ENCODE measurements at regions not wholly inside any gene's neighbourhood (a gene's known extent, or its start where the extent isn't known, plus 50 kb on each side); places are given as distances from the start of the nearest gene placed in this dataset.

DNA sequence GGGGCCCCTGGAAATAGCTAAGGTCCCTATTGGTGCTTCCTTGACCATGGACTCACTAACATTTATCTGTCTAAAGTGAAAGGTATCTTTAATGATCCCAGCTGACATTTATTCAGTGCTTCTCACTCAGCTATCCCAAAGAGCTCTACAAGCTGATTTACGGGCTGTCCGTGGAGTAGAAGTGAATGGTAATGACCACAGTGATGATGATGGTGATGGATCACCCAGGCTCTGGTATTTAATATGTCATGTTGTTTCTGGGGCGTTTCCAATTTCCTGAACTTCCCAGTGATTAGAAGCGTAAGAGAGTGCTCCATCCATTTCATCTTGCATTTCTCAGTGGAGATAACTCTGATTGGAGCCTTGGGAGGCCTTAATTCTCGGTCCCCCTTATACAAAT, 304.3 kb downstream of the HRH4 start (continued):
- TF ChIP-seq, protein P1, sequence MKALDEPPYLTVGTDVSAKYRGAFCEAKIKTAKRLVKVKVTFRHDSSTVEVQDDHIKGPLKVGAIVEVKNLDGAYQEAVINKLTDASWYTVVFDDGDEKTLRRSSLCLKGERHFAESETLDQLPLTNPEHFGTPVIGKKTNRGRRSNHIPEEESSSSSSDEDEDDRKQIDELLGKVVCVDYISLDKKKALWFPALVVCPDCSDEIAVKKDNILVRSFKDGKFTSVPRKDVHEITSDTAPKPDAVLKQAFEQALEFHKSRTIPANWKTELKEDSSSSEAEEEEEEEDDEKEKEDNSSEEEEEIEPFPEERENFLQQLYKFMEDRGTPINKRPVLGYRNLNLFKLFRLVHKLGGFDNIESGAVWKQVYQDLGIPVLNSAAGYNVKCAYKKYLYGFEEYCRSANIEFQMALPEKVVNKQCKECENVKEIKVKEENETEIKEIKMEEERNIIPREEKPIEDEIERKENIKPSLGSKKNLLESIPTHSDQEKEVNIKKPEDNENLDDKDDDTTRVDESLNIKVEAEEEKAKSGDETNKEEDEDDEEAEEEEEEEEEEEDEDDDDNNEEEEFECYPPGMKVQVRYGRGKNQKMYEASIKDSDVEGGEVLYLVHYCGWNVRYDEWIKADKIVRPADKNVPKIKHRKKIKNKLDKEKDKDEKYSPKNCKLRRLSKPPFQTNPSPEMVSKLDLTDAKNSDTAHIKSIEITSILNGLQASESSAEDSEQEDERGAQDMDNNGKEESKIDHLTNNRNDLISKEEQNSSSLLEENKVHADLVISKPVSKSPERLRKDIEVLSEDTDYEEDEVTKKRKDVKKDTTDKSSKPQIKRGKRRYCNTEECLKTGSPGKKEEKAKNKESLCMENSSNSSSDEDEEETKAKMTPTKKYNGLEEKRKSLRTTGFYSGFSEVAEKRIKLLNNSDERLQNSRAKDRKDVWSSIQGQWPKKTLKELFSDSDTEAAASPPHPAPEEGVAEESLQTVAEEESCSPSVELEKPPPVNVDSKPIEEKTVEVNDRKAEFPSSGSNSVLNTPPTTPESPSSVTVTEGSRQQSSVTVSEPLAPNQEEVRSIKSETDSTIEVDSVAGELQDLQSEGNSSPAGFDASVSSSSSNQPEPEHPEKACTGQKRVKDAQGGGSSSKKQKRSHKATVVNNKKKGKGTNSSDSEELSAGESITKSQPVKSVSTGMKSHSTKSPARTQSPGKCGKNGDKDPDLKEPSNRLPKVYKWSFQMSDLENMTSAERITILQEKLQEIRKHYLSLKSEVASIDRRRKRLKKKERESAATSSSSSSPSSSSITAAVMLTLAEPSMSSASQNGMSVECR (CRISPR knock-in tag; IDR thresholded peaks at IDR 0.05; ENCODE audit: borderline replicate concordance): no peak
- no peak for TF ChIP-seq ZNF423 (CRISPR knock-in tag; IDR thresholded peaks at IDR 0.05)
- TF ChIP-seq PRRX2 (CRISPR knock-in tag; IDR thresholded peaks at IDR 0.05): no peak
- no peak for TF ChIP-seq E2F1 (CRISPR knock-in tag; IDR thresholded peaks at IDR 0.05)
- no peak for TF ChIP-seq ZNF671 (CRISPR knock-in tag; IDR thresholded peaks at IDR 0.05)
- TF ChIP-seq ZNF263 (CRISPR knock-in tag; IDR thresholded peaks at IDR 0.05; ENCODE audit: low read depth): no peak
- TF ChIP-seq FOXP1 (CRISPR knock-in tag; IDR thresholded peaks at IDR 0.05; ENCODE audit: borderline replicate concordance): no peak
- TF ChIP-seq ETV6 (CRISPR knock-in tag; IDR thresholded peaks at IDR 0.05): no peak
- no peak for TF ChIP-seq KAT7 (CRISPR knock-in tag; IDR thresholded peaks at IDR 0.05; ENCODE audit: borderline replicate concordance)
- no peak for TF ChIP-seq NR3C1 (CRISPR knock-in tag; conservative IDR thresholded peaks at IDR 0.05; ENCODE audit: low read depth)

DNA sequence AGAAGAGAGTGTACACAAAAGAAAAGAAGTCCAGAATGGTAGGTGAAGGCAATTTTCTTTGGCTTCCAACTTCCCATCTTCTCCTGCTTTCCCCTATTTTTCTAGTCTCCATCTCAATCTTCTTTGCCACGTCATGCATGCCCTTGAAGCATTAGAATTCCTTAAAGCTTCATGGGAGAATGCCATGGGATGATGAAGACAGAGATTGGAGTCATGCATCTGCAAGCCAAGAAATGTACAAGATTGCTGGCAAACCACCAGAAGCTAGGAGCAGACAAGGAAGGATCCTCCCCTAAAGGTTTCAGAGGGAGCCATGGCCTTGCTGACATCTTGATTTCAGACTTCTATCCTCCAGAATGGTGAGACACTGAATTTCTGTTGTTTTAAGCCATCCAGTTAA, 305.9 kb downstream of the HRH4 start:
- Mint-ChIP-seq H3K9me3 (peaks cover 37% of the 10 kb centered on the region), H3K4me3 (no peak overlapping the region), H3K27me3 (ENCODE audit: low read depth) (no peaks in the 10 kb centered on the region), H3K4me1 (no peaks in the 10 kb centered on the region), H3K36me3 (peaks cover 7% of the 10 kb centered on the region), H3K27ac (no peak overlapping the region)
- CTCF ChIA-PET: no interaction called here
- ATAC-seq: no peak
- POLR2A ChIA-PET: no interaction called here
- DNase-seq (ENCODE audit: low spot score): no peak
- no peak for TF ChIP-seq NFYB (CRISPR knock-in tag; conservative IDR thresholded peaks at IDR 0.05; ENCODE audit: low read depth)
- no peak for TF ChIP-seq ELF4 (CRISPR knock-in tag; IDR thresholded peaks at IDR 0.05; ENCODE audit: low read depth)
- TF ChIP-seq, protein P2, sequence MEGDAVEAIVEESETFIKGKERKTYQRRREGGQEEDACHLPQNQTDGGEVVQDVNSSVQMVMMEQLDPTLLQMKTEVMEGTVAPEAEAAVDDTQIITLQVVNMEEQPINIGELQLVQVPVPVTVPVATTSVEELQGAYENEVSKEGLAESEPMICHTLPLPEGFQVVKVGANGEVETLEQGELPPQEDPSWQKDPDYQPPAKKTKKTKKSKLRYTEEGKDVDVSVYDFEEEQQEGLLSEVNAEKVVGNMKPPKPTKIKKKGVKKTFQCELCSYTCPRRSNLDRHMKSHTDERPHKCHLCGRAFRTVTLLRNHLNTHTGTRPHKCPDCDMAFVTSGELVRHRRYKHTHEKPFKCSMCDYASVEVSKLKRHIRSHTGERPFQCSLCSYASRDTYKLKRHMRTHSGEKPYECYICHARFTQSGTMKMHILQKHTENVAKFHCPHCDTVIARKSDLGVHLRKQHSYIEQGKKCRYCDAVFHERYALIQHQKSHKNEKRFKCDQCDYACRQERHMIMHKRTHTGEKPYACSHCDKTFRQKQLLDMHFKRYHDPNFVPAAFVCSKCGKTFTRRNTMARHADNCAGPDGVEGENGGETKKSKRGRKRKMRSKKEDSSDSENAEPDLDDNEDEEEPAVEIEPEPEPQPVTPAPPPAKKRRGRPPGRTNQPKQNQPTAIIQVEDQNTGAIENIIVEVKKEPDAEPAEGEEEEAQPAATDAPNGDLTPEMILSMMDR (IDR thresholded peaks at IDR 0.05): no peak
- TF ChIP-seq RELA (CRISPR knock-in tag; IDR thresholded peaks at IDR 0.05; ENCODE audit: borderline replicate concordance): no peak
- TF ChIP-seq E2F1 (CRISPR knock-in tag; IDR thresholded peaks at IDR 0.05): no peak
- TF ChIP-seq ZNF138 (CRISPR knock-in tag; conservative IDR thresholded peaks at IDR 0.05): no peak
- no peak for TF ChIP-seq SMAD4 (CRISPR knock-in tag; IDR thresholded peaks at IDR 0.05)
- TF ChIP-seq ZNF396 (CRISPR knock-in tag; IDR thresholded peaks at IDR 0.05; ENCODE audit: borderline replicate concordance): no peak
- TF ChIP-seq MYBL2 (CRISPR knock-in tag; IDR thresholded peaks at IDR 0.05): no peak
- TF ChIP-seq, protein P3, sequence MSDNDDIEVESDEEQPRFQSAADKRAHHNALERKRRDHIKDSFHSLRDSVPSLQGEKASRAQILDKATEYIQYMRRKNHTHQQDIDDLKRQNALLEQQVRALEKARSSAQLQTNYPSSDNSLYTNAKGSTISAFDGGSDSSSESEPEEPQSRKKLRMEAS (CRISPR knock-in tag; IDR thresholded peaks at IDR 0.05): no peak

All from WTC11 (cell line).